ENCODE measurements at regions not wholly inside any gene's neighbourhood (a gene's known extent, or its start where the extent isn't known, plus 50 kb on each side); places are given as distances from the start of the nearest gene placed in this dataset.

GRCh38 chr16:51924744-51925143, 622.2 kb downstream of the TOX3 start:
- no peak overlapping the region for H3K4me3 ChIP-seq (ENCODE audit: insufficient read depth, low read depth, low read length)
- no peaks in the 10 kb centered on the region for H3K79me1 ChIP-seq (ENCODE audit: low read depth in 1 of 2, low read length in 2 of 2)
- H2BK5ac ChIP-seq (ENCODE audit: low read depth, low read length, poor library complexity, severe bottlenecking), result no peak overlapping the region
- H3K4ac ChIP-seq (ENCODE audit: low read depth, low read length), result no peak overlapping the region
- no peak overlapping the region for H4K5ac ChIP-seq (ENCODE audit: low read depth, low read length)
- no peaks in the 10 kb centered on the region for H3K9me1 ChIP-seq (ENCODE audit: insufficient read depth, low read length)
- no peak overlapping the region for H3K4me2 ChIP-seq (ENCODE audit: low read depth, low read length)
- no CpG with 5 or more reads among the region's 1 CpG for WGBS, 2 experiments (ENCODE audit: extremely low coverage in 2 of 2, insufficient read length in 1 of 2)
- no TSS peak for BruUV-seq (replicated peaks)
- no peak for ATAC-seq (ENCODE audit: low read depth)
- no peak overlapping the region for H4K91ac ChIP-seq (ENCODE audit: insufficient read depth, low read depth, low read length)
- no peak overlapping the region for H3K27ac ChIP-seq (ENCODE audit: insufficient read depth, low read length)
- no peak overlapping the region for H3K9ac ChIP-seq (ENCODE audit: low read depth, low read length)
- no peaks in the 10 kb centered on the region for H3K9me3 ChIP-seq (ENCODE audit: control insufficient read depth, insufficient read depth, low read length)
- H2BK120ac ChIP-seq (ENCODE audit: low read depth, low read length), result no peak overlapping the region
- no peaks in the 10 kb centered on the region; the same call in 1 of the 2 replicates for H3K27me3 ChIP-seq (ENCODE audit: control insufficient read depth, insufficient read depth, low read length)
- H3K56ac ChIP-seq (ENCODE audit: extremely low read depth, insufficient read depth, low read length), result no peak overlapping the region
- no peak overlapping the region for H2BK20ac ChIP-seq (ENCODE audit: low read depth, low read length)
- no peak overlapping the region for H3K18ac ChIP-seq (ENCODE audit: low read depth, low read length)
- H2AK9ac ChIP-seq (replicated peaks; ENCODE audit: low read depth, low read length, poor library complexity), result no peak overlapping the region
- dilution Hi-C loops (cut with HindIII; ENCODE audit: low sequenced_read_pairs, unreplicated experiment), result no loop called here
- no peaks in the 10 kb centered on the region for H3K36me3 ChIP-seq (ENCODE audit: control insufficient read depth, insufficient read depth, low read length)
- no peaks in the 10 kb centered on the region for H4K20me1 ChIP-seq (ENCODE audit: insufficient read depth, low read length)
- H3K4me1 ChIP-seq (ENCODE audit: control insufficient read depth, insufficient read depth, low read length), result no peaks in the 10 kb centered on the region
- H2AK5ac ChIP-seq (ENCODE audit: low read depth, low read length), result no peak overlapping the region
- POLR2A ChIA-PET (ENCODE audit: unreplicated experiment), result no interaction called here
- intact Hi-C loops (cut with micrococcal nuclease), result no loop called here
- no peak overlapping the region for H4K8ac ChIP-seq (ENCODE audit: low read depth in 2 of 2, low read length in 2 of 2)
- no peak overlapping the region for H3K14ac ChIP-seq (replicated peaks; ENCODE audit: low read depth, low read length)
- no peak overlapping the region for H2AFZ ChIP-seq (replicated peaks; ENCODE audit: low read length, poor library complexity)
- TF ChIP-seq CHD1 (IDR thresholded peaks at IDR 0.05; ENCODE audit: low read depth, low read length) (no peak), RAD21 (IDR thresholded peaks at IDR 0.05; ENCODE audit: low read length) (no peak), CTCF (conservative IDR thresholded peaks at IDR 0.05; ENCODE audit: low read depth, low read length) (no peak), POLR2A (IDR thresholded peaks at IDR 0.05; ENCODE audit: low read depth, low read length) (no peak), BHLHE40 (IDR thresholded peaks at IDR 0.05; ENCODE audit: low read depth, low read length) (no peak), ELK1 (IDR thresholded peaks at IDR 0.05; ENCODE audit: borderline replicate concordance, low read depth, low read length) (no peak), MXI1 (IDR thresholded peaks at IDR 0.05; ENCODE audit: borderline replicate concordance, low read depth, low read length) (no peak), NFE2L2 (IDR thresholded peaks at IDR 0.05; ENCODE audit: low read depth, low read length) (no peak), MAZ (IDR thresholded peaks at IDR 0.05; ENCODE audit: borderline replicate concordance, low read depth, low read length) (no peak), USF2 (IDR thresholded peaks at IDR 0.05; ENCODE audit: low read depth, low read length) (no peak), FOS (IDR thresholded peaks at IDR 0.05; ENCODE audit: low read depth, low read length) (no peak), RCOR1 (IDR thresholded peaks at IDR 0.05; ENCODE audit: insufficient replicate concordance, low read length) (no peak), SMC3 (IDR thresholded peaks at IDR 0.05; ENCODE audit: low read depth, low read length) (no peak)
- DNase-seq, result no peak
- CTCF ChIA-PET, result interaction anchor here (0.9 kb wide), 1 partner anchor 45 kb away, joined by 3 read pairs; no protein-coding TSS in a partner anchor
- in situ Hi-C loops (cut with MboI; ENCODE audit: low sequenced_read_pairs), result no loop called here
- H3K23ac ChIP-seq (ENCODE audit: low read depth, low read length), result no peak overlapping the region
- H2BK15ac ChIP-seq (ENCODE audit: low read depth, low read length), result no peak overlapping the region

Measured in IMR-90 (cell line).